Upper lobe of left lung (tissue), 4 donors: ENCODE measurements at regions not wholly inside any gene's neighbourhood (a gene's known extent, or its start where the extent isn't known, plus 50 kb on each side); places are given as distances from the start of the nearest gene placed in this dataset.

Experiments used
- POLR2A ChIP-seq, 4 donors: fragments of 450-650 bp; IDR thresholded peaks; one replicate each; pipeline ENCODE4 v1.5.1; 2016 to 2017; ENCODE audit warnings: antibody characterized with exemption in 4 of 4, mild to moderate bottlenecking in 2 of 4
- POLR2AphosphoS5 ChIP-seq, 2 donors: sonication (generic); formaldehyde crosslinking; IDR thresholded peaks; one replicate each; pipeline ENCODE4 v1.5.1; 2017; ENCODE audit warnings: antibody characterized with exemption in 2 of 2
- TF ChIP-seq, protein P1 (sequence below), 6 experiments: fragments of 450-650 bp in 4 of 6; fragments of 200-600 bp in 2 of 6; sonication (generic) in 2 of 6; IDR thresholded peaks; one replicate each; pipeline ENCODE4 v1.5.1; 2016 to 2019; ENCODE audit warnings: antibody characterized with exemption in 6 of 6

DNA sequence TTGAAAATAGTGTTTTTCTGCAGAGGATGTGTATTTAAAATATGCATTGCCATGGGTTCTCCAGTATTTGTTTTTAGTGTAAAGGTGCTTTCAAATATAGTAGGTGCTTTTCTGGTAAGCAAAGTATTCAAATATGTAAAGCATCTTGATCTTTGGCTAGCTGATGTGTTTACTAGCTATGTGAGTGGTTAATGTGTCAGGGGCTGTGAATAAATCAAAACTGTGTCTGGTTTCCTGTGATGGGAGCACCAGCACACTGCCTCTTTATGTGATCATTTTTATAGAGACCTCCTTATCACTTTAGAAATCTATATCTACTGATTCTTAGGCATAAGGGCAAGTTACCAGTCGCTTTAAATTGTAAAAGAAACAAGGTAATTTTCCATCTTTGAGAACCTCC lies 388.9 kb upstream of the MAN1A1 start:
- TF ChIP-seq, protein P1, sequence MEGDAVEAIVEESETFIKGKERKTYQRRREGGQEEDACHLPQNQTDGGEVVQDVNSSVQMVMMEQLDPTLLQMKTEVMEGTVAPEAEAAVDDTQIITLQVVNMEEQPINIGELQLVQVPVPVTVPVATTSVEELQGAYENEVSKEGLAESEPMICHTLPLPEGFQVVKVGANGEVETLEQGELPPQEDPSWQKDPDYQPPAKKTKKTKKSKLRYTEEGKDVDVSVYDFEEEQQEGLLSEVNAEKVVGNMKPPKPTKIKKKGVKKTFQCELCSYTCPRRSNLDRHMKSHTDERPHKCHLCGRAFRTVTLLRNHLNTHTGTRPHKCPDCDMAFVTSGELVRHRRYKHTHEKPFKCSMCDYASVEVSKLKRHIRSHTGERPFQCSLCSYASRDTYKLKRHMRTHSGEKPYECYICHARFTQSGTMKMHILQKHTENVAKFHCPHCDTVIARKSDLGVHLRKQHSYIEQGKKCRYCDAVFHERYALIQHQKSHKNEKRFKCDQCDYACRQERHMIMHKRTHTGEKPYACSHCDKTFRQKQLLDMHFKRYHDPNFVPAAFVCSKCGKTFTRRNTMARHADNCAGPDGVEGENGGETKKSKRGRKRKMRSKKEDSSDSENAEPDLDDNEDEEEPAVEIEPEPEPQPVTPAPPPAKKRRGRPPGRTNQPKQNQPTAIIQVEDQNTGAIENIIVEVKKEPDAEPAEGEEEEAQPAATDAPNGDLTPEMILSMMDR (IDR thresholded peaks at IDR 0.05): no peak
- no peak for TF ChIP-seq POLR2A (IDR thresholded peaks at IDR 0.05)
- TF ChIP-seq POLR2AphosphoS5 (IDR thresholded peaks at IDR 0.05): no peak
